Activated naive CD8-positive, alpha-beta T cell treated with anti-CD3 and anti-CD28 coated beads, Interleukin-2, amount 10 ng/mL, durations not matched to agents 7 days and 5 days (primary cell): ENCODE measurements at regions not wholly inside any gene's neighbourhood (a gene's known extent, or its start where the extent isn't known, plus 50 kb on each side); places are given as distances from the start of the nearest gene placed in this dataset.

ENCODE experiments used
- ATAC-seq: fragments of 150-1000 bp; cut with Tn5 transposase; one replicate; pipeline ENCODE4 v1.10.0; 2021; ENCODE audit warnings: low read depth, moderate library complexity
- POLR2A ChIA-PET: fragments of 350-600 bp; sonication (Branson Sonifier 250); formaldehyde crosslinking; loops from one replicate; lab custom pipeline; 2021; ENCODE audit warnings: antibody characterized with exemption; lab: Charles Lee
- DNase-seq: peaks from one replicate; pipeline ENCODE4 v3.0.0; 2021
- H3K27ac Mint-ChIP-seq: one replicate; pipeline ENCODE4 v1.8.0; 2022; ENCODE audit warnings: mild to moderate bottlenecking, mixed read lengths
- H3K27me3 Mint-ChIP-seq: one replicate; pipeline ENCODE4 v1.8.0; 2022; ENCODE audit warnings: mild to moderate bottlenecking, moderate library complexity, mixed read lengths
- H3K36me3 Mint-ChIP-seq: one replicate; pipeline ENCODE4 v1.8.0; 2021; ENCODE audit warnings: mild to moderate bottlenecking, mixed read lengths
- H3K4me1 Mint-ChIP-seq: one replicate; pipeline ENCODE4 v1.8.0; 2021; ENCODE audit warnings: mixed read lengths
- H3K4me3 Mint-ChIP-seq: one replicate; pipeline ENCODE4 v1.8.0; 2022; ENCODE audit warnings: mild to moderate bottlenecking, moderate library complexity, mixed read lengths
- H3K9me3 Mint-ChIP-seq: one replicate; pipeline ENCODE4 v1.8.0; 2021; ENCODE audit warnings: mixed read lengths

GRCh38 chr22:26848244-26848920 is 191.0 kb downstream of the MIAT start:
- H3K27me3 Mint-ChIP-seq, result peaks cover 5% of the 10 kb centered on the region
- no peaks in the 10 kb centered on the region for H3K36me3 Mint-ChIP-seq
- peaks cover 15% of the 10 kb centered on the region for H3K4me1 Mint-ChIP-seq
- H3K27ac Mint-ChIP-seq, result no peak overlapping the region
- no peaks in the 10 kb centered on the region for H3K9me3 Mint-ChIP-seq
- DNase-seq (no peak), ATAC-seq (no peak)
- POLR2A ChIA-PET, result no interaction called here
- H3K4me3 Mint-ChIP-seq, result no peak overlapping the region

GRCh38 chr22:26849575-26849974 is 192.2 kb downstream of the MIAT start:
- H3K9me3 Mint-ChIP-seq, result no peaks in the 10 kb centered on the region
- H3K27ac Mint-ChIP-seq, result no peak overlapping the region
- POLR2A ChIA-PET, result no interaction called here
- DNase-seq, result no peak
- H3K27me3 Mint-ChIP-seq, result peaks cover 5% of the 10 kb centered on the region
- ATAC-seq, result no peak
- H3K36me3 Mint-ChIP-seq, result no peaks in the 10 kb centered on the region
- no peak overlapping the region for H3K4me3 Mint-ChIP-seq
- peaks cover 15% of the 10 kb centered on the region for H3K4me1 Mint-ChIP-seq

- Mint-ChIP-seq H3K9me3 (no peaks in the 10 kb centered on the region), H3K4me1 (peaks cover 11% of the 10 kb centered on the region), H3K4me3 (no peak overlapping the region), H3K27me3 (peaks cover 5% of the 10 kb centered on the region), H3K27ac (no peak overlapping the region), H3K36me3 (no peaks in the 10 kb centered on the region)
- POLR2A ChIA-PET, result no interaction called here
- DNase-seq (no peak), ATAC-seq (no peak)
Measured at GRCh38 chr22:26851125-26851524, 193.7 kb downstream of the MIAT start.

DNA sequence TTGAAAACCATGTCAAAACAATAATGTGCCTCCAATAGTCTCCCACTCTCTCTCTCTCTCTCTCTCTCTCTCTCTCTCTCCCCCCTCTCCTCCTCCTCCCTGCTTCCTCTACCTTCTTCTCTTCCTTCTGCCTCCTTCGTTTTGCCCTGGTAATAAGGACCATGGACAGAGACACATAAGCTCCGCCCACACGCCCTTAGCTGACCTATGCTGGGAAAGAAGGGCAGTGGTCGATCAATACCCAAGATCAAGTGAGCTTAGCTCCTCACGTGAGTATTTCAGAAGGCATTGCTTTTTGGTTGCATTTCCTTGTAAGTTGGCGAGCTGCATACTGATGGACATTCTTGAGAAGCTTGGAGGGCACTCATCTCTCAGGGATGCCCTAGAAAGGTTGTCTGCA is 194.8 kb downstream of the MIAT start:
- ATAC-seq, result no peak
- H3K36me3 Mint-ChIP-seq, result no peaks in the 10 kb centered on the region
- H3K27ac Mint-ChIP-seq, result no peak overlapping the region
- H3K4me3 Mint-ChIP-seq, result no peak overlapping the region
- H3K4me1 Mint-ChIP-seq, result peaks cover 2% of the 10 kb centered on the region
- POLR2A ChIA-PET, result no interaction called here
- H3K9me3 Mint-ChIP-seq, result no peaks in the 10 kb centered on the region
- peaks cover 5% of the 10 kb centered on the region for H3K27me3 Mint-ChIP-seq
- DNase-seq, result no peak

- DNase-seq (no peak), ATAC-seq (no peak)
- Mint-ChIP-seq H3K4me3 (no peak overlapping the region), H3K27me3 (peaks cover 3% of the 10 kb centered on the region), H3K27ac (no peak overlapping the region), H3K36me3 (no peaks in the 10 kb centered on the region), H3K9me3 (no peaks in the 10 kb centered on the region), H3K4me1 (no peaks in the 10 kb centered on the region)
- POLR2A ChIA-PET, result no interaction called here
Measured at GRCh38 chr22:26853071-26853470, 195.7 kb downstream of the MIAT start.

DNA sequence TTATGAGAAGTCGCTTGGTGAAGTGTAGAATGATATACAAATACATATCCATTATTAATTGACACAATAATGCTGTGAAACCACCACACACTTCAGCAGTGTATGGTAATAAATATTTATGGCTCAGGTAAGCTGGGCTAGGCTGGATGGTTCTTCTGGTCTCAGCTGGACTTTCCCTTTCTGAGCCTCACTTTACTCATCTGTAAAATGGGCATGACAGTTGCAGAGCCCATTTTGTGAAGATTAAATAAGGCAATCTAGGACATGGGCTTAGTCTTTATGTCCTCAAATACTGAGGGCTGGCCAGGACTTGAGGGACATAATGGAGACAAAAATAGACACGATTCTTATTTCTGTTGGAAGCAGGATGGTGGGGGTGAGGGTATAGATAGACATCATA is 196.1 kb downstream of the MIAT start:
- Mint-ChIP-seq H3K27ac (no peak overlapping the region), H3K9me3 (no peaks in the 10 kb centered on the region)

GRCh38 chr22:26857169-26857568 is 199.8 kb downstream of the MIAT start:
- Mint-ChIP-seq H3K4me1 (no peaks in the 10 kb centered on the region), H3K9me3 (peaks cover 5% of the 10 kb centered on the region), H3K36me3 (no peaks in the 10 kb centered on the region), H3K4me3 (no peak overlapping the region), H3K27me3 (peaks cover 2% of the 10 kb centered on the region), H3K27ac (no peak overlapping the region)
- ATAC-seq (no peak), DNase-seq (no peak)
- POLR2A ChIA-PET, result no interaction called here

More for the DNA sequence above, 196.1 kb downstream of the MIAT start:
- H3K36me3 Mint-ChIP-seq, result no peaks in the 10 kb centered on the region
- no peaks in the 10 kb centered on the region for H3K4me1 Mint-ChIP-seq
- DNase-seq (no peak), ATAC-seq (no peak)
- peaks cover 3% of the 10 kb centered on the region for H3K27me3 Mint-ChIP-seq
- H3K4me3 Mint-ChIP-seq, result no peak overlapping the region
- POLR2A ChIA-PET, result no interaction called here

DNA sequence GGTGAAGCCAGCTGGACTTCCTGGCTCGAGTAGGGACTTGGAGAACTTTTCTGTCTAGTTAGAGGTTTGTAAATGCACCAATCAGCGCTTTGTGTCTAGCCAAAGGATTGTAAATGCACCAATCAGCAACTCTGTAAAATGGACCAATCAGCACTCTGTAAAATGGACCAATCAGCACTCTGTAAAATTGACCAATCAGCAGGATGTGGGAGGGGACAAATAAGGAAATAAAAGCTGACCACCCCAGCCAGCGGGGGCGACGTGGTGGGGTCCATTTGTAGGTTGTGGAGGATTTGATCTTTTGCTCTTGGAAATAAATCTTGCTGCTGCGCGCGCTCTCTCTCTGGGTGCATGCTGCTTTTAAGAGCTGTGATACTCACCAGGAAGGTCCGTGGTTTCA is 202.9 kb downstream of the MIAT start:
- no peaks in the 10 kb centered on the region for H3K4me1 Mint-ChIP-seq
- H3K27ac Mint-ChIP-seq, result no peak overlapping the region
- H3K9me3 Mint-ChIP-seq, result peaks cover 5% of the 10 kb centered on the region
- no peak for DNase-seq
- POLR2A ChIA-PET, result no interaction called here
- no peak for ATAC-seq
- no peaks in the 10 kb centered on the region for H3K36me3 Mint-ChIP-seq
- no peak overlapping the region for H3K4me3 Mint-ChIP-seq
- H3K27me3 Mint-ChIP-seq, result peaks cover 2% of the 10 kb centered on the region

DNA sequence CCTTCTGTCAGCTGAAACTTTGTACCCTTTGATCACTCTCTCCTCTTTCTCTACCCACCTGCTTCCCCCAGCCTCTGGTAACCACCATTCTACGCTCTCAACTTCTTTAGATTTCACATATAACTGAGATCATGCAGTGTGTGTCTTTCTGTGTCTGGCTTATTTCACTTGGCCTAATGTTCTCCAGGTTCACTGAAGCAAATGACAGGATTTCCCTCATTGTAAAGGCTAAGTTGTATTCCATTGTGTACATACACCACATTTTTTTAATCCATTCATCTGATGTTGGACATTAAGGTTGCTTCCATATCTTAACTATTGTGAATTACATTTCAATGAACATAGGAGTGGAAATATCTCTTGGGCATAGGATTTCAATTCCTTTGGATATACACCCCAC is 207.6 kb downstream of the MIAT start:
- Mint-ChIP-seq H3K4me1 (no peaks in the 10 kb centered on the region), H3K27ac (no peak overlapping the region), H3K36me3 (no peaks in the 10 kb centered on the region), H3K27me3 (peaks cover 2% of the 10 kb centered on the region), H3K4me3 (no peak overlapping the region), H3K9me3 (peaks cover 1% of the 10 kb centered on the region)
- DNase-seq (no peak), ATAC-seq (no peak)
- POLR2A ChIA-PET, result no interaction called here

DNA sequence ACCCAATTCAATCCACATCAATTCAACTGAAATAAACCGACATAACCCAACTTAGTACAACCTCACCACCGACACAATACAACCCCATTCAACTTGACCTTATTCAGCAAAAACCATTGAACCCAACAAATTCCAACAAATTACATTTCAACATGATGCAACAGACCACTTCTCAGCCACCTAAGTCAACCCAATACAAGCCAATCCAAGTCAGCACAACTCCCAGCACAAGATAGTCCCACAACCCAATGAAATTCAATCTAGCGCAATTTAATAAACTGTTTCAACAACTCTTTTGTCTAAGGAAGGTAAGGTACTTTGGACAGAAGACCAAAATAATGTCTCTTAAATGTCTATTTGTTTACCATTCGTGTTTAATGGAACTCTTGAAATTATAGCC is 226.0 kb downstream of the MIAT start:
- H3K4me1 Mint-ChIP-seq, result no peaks in the 10 kb centered on the region
- no peaks in the 10 kb centered on the region for H3K36me3 Mint-ChIP-seq
- H3K4me3 Mint-ChIP-seq, result no peak overlapping the region
- no peaks in the 10 kb centered on the region for H3K27me3 Mint-ChIP-seq
- H3K27ac Mint-ChIP-seq, result no peak overlapping the region
- POLR2A ChIA-PET, result no interaction called here
- ATAC-seq, result no peak
- no peak for DNase-seq
- H3K9me3 Mint-ChIP-seq, result peaks cover 1% of the 10 kb centered on the region

GRCh38 chr22:26884921-26885320 is 227.5 kb downstream of the MIAT start:
- Mint-ChIP-seq H3K27ac (no peak overlapping the region), H3K4me1 (no peaks in the 10 kb centered on the region), H3K9me3 (peaks cover 1% of the 10 kb centered on the region), H3K4me3 (no peak overlapping the region), H3K36me3 (no peaks in the 10 kb centered on the region), H3K27me3 (no peaks in the 10 kb centered on the region)
- ATAC-seq, result no peak
- POLR2A ChIA-PET, result no interaction called here
- DNase-seq, result no peak

DNA sequence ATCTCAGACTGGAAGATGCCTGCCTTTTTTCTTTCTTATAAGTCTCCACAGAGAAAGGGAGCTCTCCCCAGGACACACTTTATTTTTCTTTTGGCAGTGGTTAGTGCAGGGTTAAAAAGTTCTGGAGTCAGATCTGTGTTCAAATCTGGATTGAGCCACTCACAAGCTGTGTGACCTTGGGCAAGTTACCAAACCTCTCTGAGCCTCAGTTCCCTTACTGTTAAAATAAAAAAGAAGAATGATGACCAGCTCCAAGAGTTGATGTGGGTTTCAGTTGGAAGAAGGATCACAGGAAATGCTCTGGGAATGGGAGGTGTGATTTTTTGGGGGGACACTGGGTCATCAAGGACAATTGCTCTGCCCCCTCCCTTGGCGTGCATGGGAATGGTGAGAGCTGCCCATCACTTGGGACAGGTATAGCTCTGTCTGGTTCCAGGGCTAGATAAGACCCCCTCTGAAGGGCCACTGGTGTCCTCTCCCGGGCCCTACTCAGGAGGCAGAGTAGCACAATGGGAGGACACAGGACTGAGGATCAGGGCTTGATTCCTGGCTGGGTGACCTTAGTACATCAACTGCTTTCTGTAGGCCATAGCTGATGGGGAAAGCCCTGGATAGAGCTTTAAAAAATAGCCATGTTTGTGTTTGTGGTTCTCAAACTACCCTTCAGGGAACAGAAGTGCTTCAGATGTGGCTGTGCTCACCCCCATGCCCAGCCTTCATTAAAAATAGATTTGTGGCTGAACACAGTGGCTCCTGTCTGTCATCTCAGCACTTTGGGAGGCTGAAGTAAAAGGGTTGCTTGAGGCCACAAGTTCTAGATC is 228.3 kb downstream of the MIAT start:
- POLR2A ChIA-PET, result no interaction called here
- no peak for ATAC-seq
- no peak for DNase-seq
- no peaks in the 10 kb centered on the region for H3K36me3 Mint-ChIP-seq
- H3K27me3 Mint-ChIP-seq, result no peaks in the 10 kb centered on the region
- H3K27ac Mint-ChIP-seq, result no peak overlapping the region
- H3K4me1 Mint-ChIP-seq, result no peaks in the 10 kb centered on the region
- peaks cover 1% of the 10 kb centered on the region for H3K9me3 Mint-ChIP-seq
- H3K4me3 Mint-ChIP-seq, result no peak overlapping the region

DNA sequence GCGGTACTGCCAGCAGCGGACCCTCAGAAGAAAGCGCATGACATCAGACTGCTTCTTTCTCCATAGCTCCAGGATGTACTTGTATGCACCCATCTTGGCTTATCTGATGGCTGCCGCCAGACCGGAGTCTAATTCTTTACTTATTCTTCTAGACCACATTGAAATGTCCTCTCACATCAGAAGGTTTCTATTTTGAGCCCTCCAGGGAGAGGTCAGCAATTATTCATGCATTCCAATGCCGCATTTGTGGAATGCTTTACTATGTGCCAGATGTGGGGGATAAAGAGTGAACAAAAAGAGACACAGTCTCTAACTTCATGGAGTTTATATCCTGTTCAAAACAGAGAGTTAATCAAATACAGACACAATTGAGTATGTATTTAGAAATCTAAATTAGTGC is 230.1 kb downstream of the MIAT start:
- peaks cover 1% of the 10 kb centered on the region for H3K9me3 Mint-ChIP-seq
- POLR2A ChIA-PET, result no interaction called here

GRCh38 chr22:26887916-26888315 is 230.5 kb downstream of the MIAT start:
- no peaks in the 10 kb centered on the region for H3K4me1 Mint-ChIP-seq
- no peak for DNase-seq
- peaks cover 4% of the 10 kb centered on the region for H3K27me3 Mint-ChIP-seq
- no peak overlapping the region for H3K4me3 Mint-ChIP-seq
- no peak for ATAC-seq
- H3K9me3 Mint-ChIP-seq, result peaks cover 1% of the 10 kb centered on the region
- no peak overlapping the region for H3K27ac Mint-ChIP-seq
- H3K36me3 Mint-ChIP-seq, result no peaks in the 10 kb centered on the region
- POLR2A ChIA-PET, result no interaction called here

More for the DNA sequence above, 230.1 kb downstream of the MIAT start:
- no peak for DNase-seq
- no peak for ATAC-seq
- H3K27me3 Mint-ChIP-seq, result peaks cover under 1% of the 10 kb centered on the region
- no peak overlapping the region for H3K27ac Mint-ChIP-seq
- H3K4me3 Mint-ChIP-seq, result no peak overlapping the region
- H3K4me1 Mint-ChIP-seq, result no peaks in the 10 kb centered on the region
- H3K36me3 Mint-ChIP-seq, result no peaks in the 10 kb centered on the region
